ENCODE measurements at regions not wholly inside any gene's neighbourhood (a gene's known extent, or its start where the extent isn't known, plus 50 kb on each side); places are given as distances from the start of the nearest gene placed in this dataset.

DNA sequence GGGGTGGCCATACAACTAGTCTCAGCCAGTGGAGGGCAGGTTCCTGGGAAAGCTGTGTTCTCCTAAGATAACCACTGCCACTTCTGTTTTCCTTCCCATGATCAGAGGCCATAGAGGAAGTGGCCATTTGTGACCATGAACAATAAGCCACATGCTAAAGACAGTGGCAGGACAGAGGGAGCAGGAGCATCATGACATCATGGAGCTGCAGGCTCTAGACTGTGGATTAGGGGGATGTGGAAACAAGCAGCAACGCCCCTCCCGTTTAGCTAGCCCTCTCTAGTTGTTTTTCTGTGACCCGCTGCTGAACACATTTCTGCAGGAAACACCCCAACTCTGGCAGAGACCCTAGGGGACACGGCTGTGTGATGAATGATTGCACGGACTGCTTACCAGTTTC is 195.0 kb upstream of the NECTIN1 start:
- 71 to 74% (median 73%) methylated on average over 5 of the region's 5 CpGs for WGBS, 4 donors
- Histone ChIP-seq H3K27ac (no peak overlapping the region), H3K4me1 (no peaks in the 10 kb centered on the region), H3K4me3 (no peak overlapping the region), H3K27me3 (peaks cover 0 to 19% (median 0%) of the 10 kb centered on the region in 9 donors), H3K9me3 (no peaks in the 10 kb centered on the region), H3K36me3 (no peaks in the 10 kb centered on the region)
- no peak for ATAC-seq
- no peak for TF ChIP-seq POLR2A (IDR thresholded peaks at IDR 0.05)
- TF ChIP-seq CTCF (IDR thresholded peaks at IDR 0.05): no peak
- DNase-seq: no peak
- intact Hi-C loops (cut with DNase I): no loop called here

DNA sequence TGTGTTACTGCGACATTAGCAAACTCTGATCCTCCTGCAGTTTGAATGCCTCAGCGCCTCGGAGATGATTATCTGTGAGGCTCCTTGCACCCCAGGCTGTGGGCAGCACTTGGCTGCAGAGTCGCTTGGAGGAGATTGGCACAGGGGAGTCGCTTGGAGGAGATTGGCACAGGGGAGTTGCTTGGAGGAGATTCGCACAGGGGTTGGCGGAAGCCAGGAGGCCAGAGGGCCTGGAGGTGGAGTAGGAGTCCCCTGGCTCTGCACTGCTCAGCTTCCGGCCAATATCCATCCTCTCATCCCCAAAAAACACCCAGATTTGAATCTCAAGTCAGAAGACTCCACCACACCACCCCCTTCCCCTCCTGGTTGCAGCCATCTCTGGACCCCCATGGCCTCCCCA is 192.6 kb upstream of the NECTIN1 start:
- Histone ChIP-seq H3K4me1 (no peaks in the 10 kb centered on the region), H3K36me3 (no peaks in the 10 kb centered on the region), H3K9me3 (no peaks in the 10 kb centered on the region), H3K27me3 (peaks cover 0 to 26% (median 0%) of the 10 kb centered on the region in 9 donors), H3K4me3 (no peak overlapping the region), H3K27ac (no peak overlapping the region)
- 85 to 95% (median 89%) methylated on average over 8 of the region's 8 CpGs for WGBS, 4 donors
- intact Hi-C loops (cut with DNase I): no loop called here
- DNase-seq (no peak), ATAC-seq (no peak)
- TF ChIP-seq CTCF (IDR thresholded peaks at IDR 0.05) (no peak), POLR2A (IDR thresholded peaks at IDR 0.05) (no peak)

- intact Hi-C loops (cut with DNase I): no loop called here
- WGBS, 4 donors: 86 to 90% (median 87%) methylated on average over 24 to 27 of the region's 27 CpGs
- TF ChIP-seq POLR2A (IDR thresholded peaks at IDR 0.05) (no peak), CTCF (IDR thresholded peaks at IDR 0.05) (no peak)
- no peak for DNase-seq
- Histone ChIP-seq H3K9me3 (no peaks in the 10 kb centered on the region), H3K36me3 (no peaks in the 10 kb centered on the region), H3K27me3 (peaks cover 0 to 26% (median 0%) of the 10 kb centered on the region in 9 donors), H3K4me1 (no peaks in the 10 kb centered on the region), H3K4me3 (no peak overlapping the region), H3K27ac (no peak overlapping the region)
- ATAC-seq: no peak
Observed at GRCh38 chr11:119920666-119921387, 191.8 kb upstream of the NECTIN1 start.

- intact Hi-C loops (cut with DNase I): no loop called here
- H3K27me3 ChIP-seq: peaks cover 0 to 26% (median 0%) of the 10 kb centered on the region in 9 donors
- no peak for DNase-seq
- WGBS, 4 donors: 64 to 85% (median 69%) methylated on average over 6 of the region's 6 CpGs
- H3K36me3 ChIP-seq: no peaks in the 10 kb centered on the region
- ATAC-seq: no peak
- TF ChIP-seq CTCF (IDR thresholded peaks at IDR 0.05): no peak
- TF ChIP-seq POLR2A (IDR thresholded peaks at IDR 0.05): no peak
- H3K4me1 ChIP-seq: no peaks in the 10 kb centered on the region
- H3K4me3 ChIP-seq: no peak overlapping the region
- H3K27ac ChIP-seq: no peak overlapping the region
- no peaks in the 10 kb centered on the region for H3K9me3 ChIP-seq
Observed at GRCh38 chr11:119919656-119920055, 190.7 kb upstream of the NECTIN1 start.
